Neural crest cell (in vitro differentiated cells): ENCODE measurements at regions not wholly inside any gene's neighbourhood (a gene's known extent, or its start where the extent isn't known, plus 50 kb on each side); places are given as distances from the start of the nearest gene placed in this dataset.

Source experiments
- DNase-seq: peaks from one replicate; pipeline ENCODE4 v3.0.0; 2021; ENCODE audit warnings: low read depth, mixed read lengths, low spot score
- H3K27ac Mint-ChIP-seq: one replicate; pipeline ENCODE4 v1.8.0; 2021; ENCODE audit warnings: mild to moderate bottlenecking, mixed read lengths; ENCODE audit not compliant: unreplicated experiment
- H3K27me3 Mint-ChIP-seq: 2 replicates; pipeline ENCODE4 v1.8.0; 2021; ENCODE audit warnings: low read depth, mild to moderate bottlenecking, mixed read lengths
- H3K36me3 Mint-ChIP-seq: 2 replicates; pipeline ENCODE4 v1.8.0; 2021; ENCODE audit warnings: low read depth, mild to moderate bottlenecking, mixed read lengths
- H3K4me1 Mint-ChIP-seq: 2 replicates; pipeline ENCODE4 v1.8.0; 2021; ENCODE audit warnings: mixed read lengths
- H3K4me3 Mint-ChIP-seq: one replicate; pipeline ENCODE4 v1.8.0; 2021; ENCODE audit warnings: mild to moderate bottlenecking, mixed read lengths
- H3K9me3 Mint-ChIP-seq: 2 replicates; pipeline ENCODE4 v1.8.0; 2021; ENCODE audit warnings: mixed read lengths
- TF ChIP-seq, protein P1 (sequence below): fragments of 200-600 bp; sonication (generic); conservative IDR thresholded peaks from 2 replicates; pipeline ENCODE4 v1.5.0; 2021; ENCODE audit warnings: antibody characterized with exemption, mild to moderate bottlenecking

DNA sequence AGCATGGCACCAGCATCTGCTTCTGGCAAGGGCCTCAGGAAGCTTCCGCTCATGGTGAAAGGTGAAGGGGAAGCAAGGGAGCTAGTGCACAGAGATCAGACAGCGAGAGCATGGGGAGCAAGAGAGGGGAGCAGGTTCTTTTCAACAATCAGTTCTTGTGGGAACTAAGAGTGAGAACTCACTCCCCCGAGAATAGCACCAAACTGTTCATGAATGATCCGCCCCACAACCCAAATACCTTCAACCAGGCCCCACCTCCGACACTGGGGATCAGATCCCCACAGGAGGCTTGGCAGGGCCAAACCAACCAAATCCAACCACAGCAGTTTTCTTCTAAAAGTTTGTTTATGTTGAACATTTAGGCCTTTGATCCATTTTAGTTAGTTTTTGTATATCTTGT, 69.7 kb upstream of the BHLHE23 start:
- Mint-ChIP-seq H3K9me3 (peaks cover 7% of the 10 kb centered on the region), H3K36me3 (no peaks in the 10 kb centered on the region), H3K27me3 (peaks cover 81% of the 10 kb centered on the region), H3K4me1 (peaks cover 4% of the 10 kb centered on the region), H3K27ac (no peak overlapping the region), H3K4me3 (no peak overlapping the region)
- TF ChIP-seq, protein P1, sequence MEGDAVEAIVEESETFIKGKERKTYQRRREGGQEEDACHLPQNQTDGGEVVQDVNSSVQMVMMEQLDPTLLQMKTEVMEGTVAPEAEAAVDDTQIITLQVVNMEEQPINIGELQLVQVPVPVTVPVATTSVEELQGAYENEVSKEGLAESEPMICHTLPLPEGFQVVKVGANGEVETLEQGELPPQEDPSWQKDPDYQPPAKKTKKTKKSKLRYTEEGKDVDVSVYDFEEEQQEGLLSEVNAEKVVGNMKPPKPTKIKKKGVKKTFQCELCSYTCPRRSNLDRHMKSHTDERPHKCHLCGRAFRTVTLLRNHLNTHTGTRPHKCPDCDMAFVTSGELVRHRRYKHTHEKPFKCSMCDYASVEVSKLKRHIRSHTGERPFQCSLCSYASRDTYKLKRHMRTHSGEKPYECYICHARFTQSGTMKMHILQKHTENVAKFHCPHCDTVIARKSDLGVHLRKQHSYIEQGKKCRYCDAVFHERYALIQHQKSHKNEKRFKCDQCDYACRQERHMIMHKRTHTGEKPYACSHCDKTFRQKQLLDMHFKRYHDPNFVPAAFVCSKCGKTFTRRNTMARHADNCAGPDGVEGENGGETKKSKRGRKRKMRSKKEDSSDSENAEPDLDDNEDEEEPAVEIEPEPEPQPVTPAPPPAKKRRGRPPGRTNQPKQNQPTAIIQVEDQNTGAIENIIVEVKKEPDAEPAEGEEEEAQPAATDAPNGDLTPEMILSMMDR, result no peak
- DNase-seq, result no peak

DNA sequence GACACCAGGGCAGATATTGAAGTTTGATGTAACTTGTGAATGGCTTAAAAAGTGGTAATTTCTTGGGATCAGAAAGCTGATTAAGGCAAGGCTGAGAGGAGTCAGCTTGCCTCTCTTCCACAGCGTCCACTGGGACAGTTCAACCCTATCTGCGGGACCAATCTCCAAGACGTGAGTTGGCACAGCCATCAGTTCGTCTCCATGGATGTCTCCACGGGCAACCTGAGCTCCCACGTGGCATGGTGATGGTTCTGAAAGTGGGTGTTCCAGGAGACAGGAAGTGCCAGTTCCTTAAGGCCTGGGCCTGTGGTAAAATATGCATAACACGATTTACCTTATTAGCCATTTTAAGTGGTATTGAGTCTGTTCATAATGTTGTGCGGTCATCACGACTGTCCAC, 67.9 kb upstream of the BHLHE23 start:
- Mint-ChIP-seq H3K9me3 (peaks cover 7% of the 10 kb centered on the region), H3K4me1 (peaks cover 4% of the 10 kb centered on the region), H3K27ac (no peak overlapping the region), H3K36me3 (no peaks in the 10 kb centered on the region), H3K27me3 (peaks cover 85% of the 10 kb centered on the region), H3K4me3 (no peak overlapping the region)
- no peak for DNase-seq
- TF ChIP-seq, protein P1, result no peak

DNA sequence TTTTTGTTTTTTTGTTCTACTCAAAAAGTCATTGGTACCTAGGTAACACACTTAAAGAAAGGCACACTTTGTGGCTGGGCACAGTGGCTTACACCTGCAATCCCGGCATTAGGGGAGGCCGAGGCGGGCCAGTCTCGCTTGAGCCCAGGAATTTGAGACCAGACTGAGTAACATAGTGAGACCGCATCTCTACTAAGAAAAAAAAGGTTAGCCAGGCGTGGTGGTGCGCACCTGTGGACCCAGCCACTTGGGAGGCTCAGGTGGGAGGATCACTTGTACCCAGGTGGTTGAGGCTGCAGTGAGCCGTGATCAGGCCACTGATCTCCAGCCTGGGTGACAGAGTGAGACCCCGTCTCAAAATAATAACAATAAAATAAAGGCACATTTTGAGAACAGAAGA, 67.4 kb upstream of the BHLHE23 start:
- H3K9me3 Mint-ChIP-seq, result peaks cover 7% of the 10 kb centered on the region
- TF ChIP-seq, protein P1, result no peak
- no peak overlapping the region for H3K4me3 Mint-ChIP-seq
- H3K36me3 Mint-ChIP-seq, result no peaks in the 10 kb centered on the region
- peaks cover 85% of the 10 kb centered on the region for H3K27me3 Mint-ChIP-seq
- peaks cover 4% of the 10 kb centered on the region for H3K4me1 Mint-ChIP-seq
- H3K27ac Mint-ChIP-seq, result no peak overlapping the region
- no peak for DNase-seq

DNA sequence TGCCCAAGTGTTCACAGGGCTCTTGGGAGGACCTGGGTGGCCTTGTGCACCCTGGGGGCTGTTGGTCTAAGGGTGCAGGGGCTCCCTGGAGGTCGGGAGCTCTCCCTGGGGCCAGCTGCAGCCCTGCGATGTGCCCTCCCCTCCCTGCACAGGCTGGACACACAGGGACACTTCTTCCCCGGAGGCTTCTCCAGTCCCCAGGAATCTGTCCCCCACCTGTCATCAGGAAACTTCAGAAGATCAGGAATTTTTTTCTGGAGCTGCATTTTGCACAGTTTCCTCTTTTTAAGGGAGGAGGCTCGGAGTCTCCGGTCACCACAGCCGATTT, 66.9 kb upstream of the BHLHE23 start:
- Mint-ChIP-seq H3K4me3 (no peak overlapping the region), H3K27me3 (peaks cover 87% of the 10 kb centered on the region), H3K4me1 (peaks cover 4% of the 10 kb centered on the region)

DNA sequence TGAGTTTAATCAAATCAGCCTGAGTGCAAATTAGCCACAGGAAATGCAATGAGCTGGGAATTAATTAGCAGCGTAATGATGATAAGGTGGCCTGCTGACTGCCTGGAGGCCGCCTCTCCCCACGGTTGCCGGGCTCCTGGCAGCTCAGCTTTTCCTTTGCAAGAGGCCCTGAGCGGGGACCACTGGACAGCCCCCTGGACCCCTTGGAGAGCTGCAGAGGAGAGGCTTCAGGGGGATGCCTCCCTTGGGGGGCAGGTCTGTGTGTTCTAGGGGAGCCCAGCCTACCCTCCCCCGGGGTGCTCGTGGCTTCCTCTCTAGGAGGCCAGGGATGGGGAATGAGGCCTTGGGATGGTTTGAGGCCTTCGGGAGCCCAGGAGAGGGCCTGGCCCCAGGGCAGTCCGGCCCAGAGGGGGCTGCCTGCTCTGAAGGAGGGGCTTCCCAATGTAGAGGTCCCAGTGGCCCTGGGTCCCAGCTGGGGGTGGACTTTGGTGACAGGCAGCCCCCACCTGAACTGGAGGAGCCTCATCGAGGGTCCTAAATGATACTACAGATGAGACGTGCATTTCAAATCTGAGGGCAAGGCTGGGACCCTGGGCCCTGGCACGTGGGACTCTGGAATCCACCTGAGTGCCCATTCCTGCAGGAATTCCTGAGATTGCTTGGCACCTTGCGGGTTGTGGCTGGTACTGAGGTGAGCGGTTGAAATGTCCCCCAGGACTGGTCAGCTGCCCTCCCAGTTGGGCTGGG, 66.4 kb upstream of the BHLHE23 start:
- H3K4me3 Mint-ChIP-seq, result peak overlapping the region; percentile 47
- no peak for DNase-seq
- H3K36me3 Mint-ChIP-seq, result no peaks in the 10 kb centered on the region
- H3K27me3 Mint-ChIP-seq, result peaks cover 82% of the 10 kb centered on the region
- H3K27ac Mint-ChIP-seq, result no peak overlapping the region
- peaks cover 4% of the 10 kb centered on the region for H3K4me1 Mint-ChIP-seq
- TF ChIP-seq, protein P1, result no peak
- peaks cover 7% of the 10 kb centered on the region for H3K9me3 Mint-ChIP-seq

More for the DNA sequence above, 66.9 kb upstream of the BHLHE23 start:
- Mint-ChIP-seq H3K36me3 (no peaks in the 10 kb centered on the region), H3K27ac (no peak overlapping the region), H3K9me3 (peaks cover 7% of the 10 kb centered on the region)
- TF ChIP-seq, protein P1, result no peak
- no peak for DNase-seq
